ENCODE measurements at regions not wholly inside any gene's neighbourhood (a gene's known extent, or its start where the extent isn't known, plus 50 kb on each side); places are given as distances from the start of the nearest gene placed in this dataset.
"Not testable (repeated sequence)": the region's sequence is repeated elsewhere in the genome, so short reads cannot be mapped to it uniquely, and the experiment has no call there.

DNA sequence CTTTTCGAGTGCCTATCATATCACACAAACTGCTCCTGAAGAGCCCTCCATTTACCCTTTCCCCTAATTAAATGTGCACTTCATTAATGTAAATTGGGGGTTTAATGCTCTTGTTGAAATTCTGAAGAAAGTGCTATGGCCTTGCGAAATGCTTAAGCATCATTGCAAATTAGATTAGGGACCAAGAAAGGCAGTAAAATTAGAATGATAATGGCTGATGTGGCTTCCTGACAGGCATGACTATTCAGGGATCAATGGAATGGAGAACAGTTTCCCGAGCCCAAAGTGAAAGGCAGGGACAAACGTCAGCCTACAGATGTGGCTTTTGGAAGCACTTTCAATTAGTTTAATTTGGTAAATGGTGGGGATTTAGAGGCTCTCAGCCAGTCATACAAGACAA, 120.1 kb downstream of the NKX6-1 start:
- DNase-seq: no peak

DNA sequence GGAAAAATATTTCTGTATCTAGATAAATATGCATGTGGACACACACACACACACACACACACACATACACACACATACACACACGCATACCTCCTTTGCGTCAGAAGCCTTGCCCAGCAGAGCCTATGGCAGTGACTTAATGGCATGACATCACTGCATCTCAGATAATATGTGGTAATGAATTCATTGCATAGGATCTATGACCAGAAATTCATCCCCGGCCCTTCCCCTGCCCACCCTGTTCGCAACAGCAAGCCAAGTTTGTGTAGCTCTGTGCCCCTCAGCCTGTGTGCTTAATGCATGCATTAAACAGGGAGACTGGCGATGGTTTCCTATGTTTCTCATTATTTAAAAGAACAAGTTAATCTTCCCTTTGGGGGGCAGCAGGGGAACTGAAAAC, 120.7 kb downstream of the NKX6-1 start:
- no peak for DNase-seq

DNA sequence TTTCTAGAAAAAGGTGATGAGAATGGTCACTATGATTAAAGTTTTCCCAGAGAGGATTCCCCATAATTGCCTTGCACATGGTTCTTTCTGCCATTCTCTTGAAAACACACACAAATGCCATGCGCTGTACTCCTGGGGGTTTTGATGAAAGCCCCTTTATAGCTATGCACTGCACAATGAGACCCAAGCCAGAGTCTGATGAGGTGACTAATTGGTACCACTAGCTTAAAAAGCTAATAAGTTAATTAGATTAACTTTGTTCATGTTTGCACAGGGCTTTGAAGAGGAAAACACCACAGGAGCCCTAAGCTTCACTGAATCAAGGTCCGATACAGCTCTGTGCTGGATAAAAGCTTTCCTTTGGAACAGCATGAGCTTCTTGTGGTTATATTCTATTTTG, 132.2 kb downstream of the NKX6-1 start:
- no peak for DNase-seq

DNA sequence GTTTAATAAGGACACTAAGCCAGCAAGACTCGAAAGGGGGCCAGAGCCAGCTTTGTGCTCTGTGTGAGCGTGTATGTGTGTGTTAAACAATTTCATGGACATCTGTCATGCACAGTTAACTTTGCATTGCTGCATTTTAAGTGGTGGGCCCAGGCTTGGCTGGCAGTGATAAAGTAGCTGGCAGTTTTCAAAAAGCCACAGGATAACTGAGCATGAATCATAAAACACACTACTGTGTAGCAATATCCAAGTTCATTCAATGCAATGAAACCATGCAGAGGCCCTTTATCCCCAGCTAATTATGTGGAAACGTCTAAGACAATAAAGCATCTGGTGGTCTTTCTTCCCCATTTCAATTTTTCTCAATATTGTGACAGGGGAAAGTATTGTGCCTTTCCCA, 132.9 kb downstream of the NKX6-1 start:
- DNase-seq: peak; percentile 43

DNA sequence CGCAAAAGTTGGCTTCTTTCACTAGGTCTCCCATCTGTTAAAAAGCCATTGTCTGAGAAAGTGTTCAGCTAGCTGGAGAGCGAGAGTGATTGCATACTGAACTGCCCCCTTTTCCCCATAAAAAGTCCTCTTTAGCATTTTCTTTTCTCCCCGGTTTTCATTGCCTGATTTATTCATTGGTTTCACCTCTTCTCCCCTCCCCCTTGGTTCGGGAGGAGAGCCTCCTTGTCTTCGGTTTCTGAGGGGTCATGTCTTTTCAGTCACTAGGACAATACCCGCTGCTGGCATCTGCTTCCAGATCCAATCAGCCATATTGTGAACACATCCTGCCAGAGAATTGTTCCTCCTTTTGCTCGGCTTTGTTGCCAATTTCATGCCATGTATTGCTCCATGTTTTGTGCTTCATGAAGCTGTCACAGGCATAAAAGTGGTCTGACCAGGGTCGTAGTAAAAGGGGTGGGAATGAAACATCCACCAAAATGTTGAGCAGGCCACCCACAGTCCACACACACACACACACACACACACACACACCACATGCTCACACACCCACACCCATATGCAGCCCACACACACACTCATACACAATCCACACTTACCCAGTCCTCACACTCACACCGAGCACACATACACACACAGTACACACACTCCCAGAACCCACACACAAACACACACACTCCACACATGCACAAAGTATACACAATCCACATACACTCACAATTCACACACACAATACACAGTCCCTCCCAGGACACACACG, 136.0 kb downstream of the NKX6-1 start:
- no peak for DNase-seq

- no peak for DNase-seq
Measured at GRCh38 chr4:84342161-84342560, 156.9 kb downstream of the NKX6-1 start.

DNA sequence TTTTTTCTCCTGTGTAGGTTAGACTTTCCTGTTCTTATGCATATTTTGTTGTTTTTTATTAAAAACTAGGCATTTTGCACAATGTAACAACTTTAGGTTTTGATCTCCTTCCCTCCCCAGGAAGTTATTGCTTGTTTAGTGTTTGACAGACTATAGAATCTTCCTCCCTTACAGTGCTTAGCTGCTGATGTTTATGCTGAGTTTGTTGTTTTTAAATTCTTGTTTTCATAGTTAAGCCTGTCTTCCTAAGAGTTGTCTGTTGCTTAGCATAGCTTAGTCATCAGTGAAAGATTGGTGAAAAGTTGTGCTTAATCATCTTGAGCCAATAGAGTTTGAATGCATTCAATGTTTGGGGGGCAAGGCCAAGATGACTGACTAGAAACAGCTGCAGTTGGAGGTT, 157.5 kb downstream of the NKX6-1 start:
- no peak for DNase-seq

DNA sequence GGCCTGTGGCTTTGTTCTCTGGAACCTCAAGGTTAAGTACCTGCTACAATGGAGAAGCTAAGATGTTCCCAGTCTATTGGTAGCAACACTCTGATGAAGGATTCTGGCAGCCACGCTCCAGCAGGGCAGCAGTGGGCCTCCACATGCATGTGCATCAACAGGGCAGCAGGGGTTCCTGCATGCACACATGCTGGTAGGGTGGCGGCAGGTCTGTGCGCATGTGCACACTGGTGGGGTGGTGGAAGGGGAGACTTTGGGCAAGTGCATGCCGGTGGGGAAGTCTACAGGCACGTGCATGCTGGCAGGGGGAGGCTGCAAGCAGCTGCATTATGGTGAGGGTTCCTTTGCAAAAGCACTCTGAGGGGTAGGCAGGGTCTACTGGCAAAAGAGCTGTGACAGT, 160.7 kb downstream of the NKX6-1 start:
- DNase-seq: no peak

- no peak for DNase-seq
Measured at GRCh38 chr4:84336964-84337705, 162.0 kb downstream of the NKX6-1 start.

GRCh38 chr4:84327526-84327925, 171.6 kb downstream of the NKX6-1 start:
- DNase-seq: no peak

- DNase-seq: no peak
Measured at GRCh38 chr4:84325625-84326024, 173.5 kb downstream of the NKX6-1 start.

DNA sequence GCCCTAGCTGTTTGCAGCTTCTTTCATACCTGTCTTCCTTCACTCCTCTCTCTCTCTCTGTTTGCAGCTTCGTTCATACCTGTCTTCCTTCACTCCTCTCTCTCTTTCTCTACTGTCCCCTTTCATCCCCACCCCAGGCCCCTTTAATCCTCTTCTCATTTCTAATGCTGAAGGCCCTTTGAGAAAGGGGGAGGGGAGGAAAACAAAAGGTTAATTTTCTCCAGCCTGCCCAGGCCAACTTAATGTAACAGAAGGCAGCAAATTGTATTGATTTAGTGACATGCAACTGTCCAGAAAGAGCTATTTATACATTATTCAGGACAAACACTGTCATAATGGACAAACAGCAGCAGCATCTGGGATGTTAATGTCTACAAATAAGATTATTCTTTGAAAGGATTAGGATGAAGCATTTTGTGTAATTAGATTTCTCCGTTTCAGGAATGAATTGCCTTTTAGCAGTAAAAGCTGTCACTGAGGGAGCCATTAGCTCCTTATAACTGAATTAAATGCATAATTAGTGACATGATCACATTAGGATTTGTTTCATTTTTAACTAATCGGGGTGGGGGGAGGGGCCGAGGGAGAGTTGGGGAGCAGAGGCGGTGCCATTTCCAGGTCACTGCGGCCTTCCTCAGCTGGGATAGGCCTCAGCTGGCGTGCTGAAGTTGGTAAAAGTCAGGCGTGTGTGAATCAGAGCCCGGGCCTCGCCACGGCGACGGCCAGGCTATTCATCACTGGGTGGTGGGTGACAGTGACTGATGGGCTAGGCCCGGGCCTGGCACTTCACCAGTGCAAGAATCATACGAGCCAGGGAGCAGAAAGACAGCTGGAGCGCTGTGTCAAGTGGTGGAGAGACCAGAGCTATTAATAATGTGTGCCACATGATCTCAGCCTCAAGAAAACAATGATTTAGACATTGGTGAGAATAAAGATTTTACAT, 174.5 kb downstream of the NKX6-1 start:
- DNase-seq: peak; percentile 31

GRCh38 chr4:84319124-84319523, 180.0 kb downstream of the NKX6-1 start:
- DNase-seq: no peak

DNA sequence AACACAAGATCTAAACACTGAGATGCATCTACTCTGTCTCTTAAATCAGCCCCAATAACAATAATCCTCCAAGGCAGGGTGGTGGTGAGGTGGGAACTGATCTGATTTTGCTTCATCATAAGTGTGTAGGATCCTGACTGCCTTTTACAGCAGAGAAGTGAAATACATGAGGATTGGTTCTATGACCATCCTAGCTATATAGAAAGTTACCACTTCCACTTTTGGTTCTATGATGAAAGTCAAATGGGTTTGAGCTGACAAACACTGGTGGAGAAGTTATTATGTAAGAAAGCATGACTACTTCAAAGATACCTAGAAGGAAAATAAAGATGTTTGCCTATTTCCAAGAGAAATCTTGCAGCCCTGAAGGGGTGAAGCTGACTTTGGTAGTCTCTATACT, 181.6 kb downstream of the NKX6-1 start:
- no peak for DNase-seq

- DNase-seq: no peak
Measured at GRCh38 chr4:84312426-84313012, 186.6 kb downstream of the NKX6-1 start.

- DNase-seq: no peak
Measured at GRCh38 chr4:84309191-84309590, 189.9 kb downstream of the NKX6-1 start.

- not testable (repeated sequence) for DNase-seq
Measured at GRCh38 chr4:84298719-84299254, 200.3 kb downstream of the NKX6-1 start.

- DNase-seq: no peak
Measured at GRCh38 chr4:84298023-84298718, 200.9 kb downstream of the NKX6-1 start.

- no peak for DNase-seq
Measured at GRCh38 chr4:84291969-84292368, 207.1 kb downstream of the NKX6-1 start.

DNA sequence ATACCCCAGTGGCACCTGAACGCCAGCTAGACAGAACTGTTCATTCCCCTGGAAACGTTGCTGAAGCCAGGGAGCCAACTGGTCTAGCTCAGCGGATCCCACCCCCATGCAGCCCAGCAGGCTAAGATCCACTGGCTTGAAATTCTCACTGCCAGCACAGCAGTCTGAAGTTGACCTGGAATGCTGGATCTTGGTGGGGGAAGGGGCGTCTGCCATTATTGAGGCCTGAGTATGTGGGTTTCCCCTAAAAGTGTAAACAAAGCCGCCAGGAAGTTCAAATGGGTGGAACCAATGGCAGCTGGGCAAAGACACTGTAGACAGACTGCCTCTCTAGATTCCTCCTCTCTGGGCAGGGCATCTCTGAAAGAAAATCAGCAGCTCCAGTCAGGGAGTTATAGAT, 213.0 kb downstream of the NKX6-1 start:
- DNase-seq: no peak

GRCh38 chr4:84279678-84280077, 219.4 kb downstream of the NKX6-1 start:
- DNase-seq: no peak

GRCh38 chr4:84277923-84278322, 221.2 kb downstream of the NKX6-1 start:
- DNase-seq: no peak
